AG20443 (cell line): ENCODE measurements at regions not wholly inside any gene's neighbourhood (a gene's known extent, or its start where the extent isn't known, plus 50 kb on each side); places are given as distances from the start of the nearest gene placed in this dataset.

Source experiments
- DNase-seq: peaks from one replicate; pipeline ENCODE4 v3.0.0; 2012; ENCODE audit warnings: low spot score, mixed read lengths

- DNase-seq, result no peak
Measured at GRCh38 chr4:125440814-125441213, 126.1 kb downstream of the FAT4 start.

- no peak for DNase-seq
Measured at GRCh38 chr4:125444166-125444565, 129.4 kb downstream of the FAT4 start.

- no peak for DNase-seq
Measured at GRCh38 chr4:125445525-125445924, 130.8 kb downstream of the FAT4 start.

GRCh38 chr4:125447551-125448290, 133.0 kb downstream of the FAT4 start:
- no peak for DNase-seq

DNA sequence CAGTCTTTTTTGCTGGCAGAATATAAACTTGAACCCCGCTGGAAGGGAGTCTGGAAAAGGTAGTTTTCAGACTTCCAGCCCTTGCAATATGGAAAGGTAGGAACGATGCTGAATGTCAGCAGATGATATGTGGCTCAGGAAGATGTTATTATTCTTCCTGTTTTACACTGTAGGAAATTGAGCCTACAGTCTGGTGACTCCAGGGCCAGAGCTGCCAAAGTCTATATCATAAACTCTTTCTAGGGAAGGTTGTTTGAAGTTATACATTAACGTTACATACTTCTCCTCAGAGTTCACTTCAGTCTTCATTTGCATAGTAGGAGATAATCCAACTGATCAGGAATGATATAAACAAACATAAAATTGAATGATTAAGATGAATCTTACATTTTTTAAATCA, 141.3 kb downstream of the FAT4 start:
- no peak for DNase-seq

GRCh38 chr4:125459531-125459930, 144.8 kb downstream of the FAT4 start:
- no peak for DNase-seq

- DNase-seq, result no peak
Measured at GRCh38 chr4:125461676-125462363, 147.1 kb downstream of the FAT4 start.

DNA sequence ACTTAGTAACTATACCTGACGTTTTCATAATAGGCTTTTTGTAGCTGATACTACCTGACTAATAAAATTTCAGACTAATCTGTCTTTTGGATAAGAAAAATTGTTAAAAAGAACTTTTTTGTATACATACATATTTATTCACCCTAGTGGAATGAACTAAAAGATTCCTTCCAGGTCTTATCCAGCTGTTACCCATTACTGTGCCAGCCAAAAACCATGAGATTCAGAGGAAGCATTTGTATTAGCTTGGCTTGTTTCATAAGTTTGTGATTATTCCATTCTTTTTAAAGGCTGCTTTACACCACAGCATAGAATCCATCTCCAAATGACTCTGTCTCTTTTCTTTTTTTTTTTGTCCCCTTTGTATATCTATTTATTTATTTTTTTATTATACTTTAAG, 149.4 kb downstream of the FAT4 start:
- DNase-seq, result peak; percentile 13

DNA sequence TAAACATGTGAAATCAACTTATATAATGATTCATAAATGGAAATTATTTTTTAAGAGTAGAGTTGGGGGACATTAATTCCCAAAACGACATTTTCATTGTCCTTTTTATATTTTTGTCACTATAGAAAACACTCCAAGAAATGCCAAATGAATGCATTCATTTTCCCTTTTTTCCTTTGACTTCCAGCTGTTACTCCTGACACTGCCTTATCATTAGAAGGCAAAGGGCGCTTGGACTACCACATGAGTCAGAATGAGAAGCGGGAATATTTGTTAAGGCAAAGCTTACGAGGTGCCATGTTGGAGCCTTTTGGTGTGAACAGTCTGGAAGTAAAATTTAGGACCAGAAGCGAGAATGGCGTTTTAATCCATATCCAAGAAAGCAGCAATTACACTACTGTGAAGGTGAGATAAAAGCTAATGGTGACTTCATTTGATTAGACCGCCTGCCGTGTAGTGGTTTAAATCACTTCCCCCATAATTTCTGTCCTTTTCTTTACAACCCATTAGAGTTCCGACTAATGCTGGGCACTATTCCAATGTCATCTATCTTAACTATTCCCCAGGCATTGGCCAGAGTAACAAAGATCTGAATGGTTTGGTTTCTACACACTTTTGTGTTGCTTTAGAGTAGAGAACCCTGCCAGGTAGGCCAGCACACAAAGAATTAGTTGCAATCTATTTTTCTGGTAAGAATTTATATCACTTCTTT, 166.7 kb downstream of the FAT4 start:
- DNase-seq, result no peak

DNA sequence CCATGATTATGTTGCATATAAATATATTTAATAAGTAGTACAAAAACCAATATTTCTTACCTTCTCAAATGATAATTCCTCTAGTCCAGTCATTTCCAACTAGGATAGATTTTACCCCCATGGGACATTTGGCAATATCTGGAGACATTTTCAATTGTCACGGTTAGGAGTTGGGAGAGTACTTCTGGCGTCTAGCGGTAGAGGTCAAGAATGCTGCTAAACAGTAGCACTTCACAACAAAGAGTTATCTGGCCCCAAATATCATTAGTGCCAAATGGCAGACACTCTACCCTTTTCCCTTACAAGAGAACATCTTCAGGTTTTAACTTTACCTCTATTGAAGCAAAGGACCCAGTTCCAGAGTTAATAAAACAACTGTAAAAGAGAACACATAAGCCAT, 168.1 kb downstream of the FAT4 start:
- no peak for DNase-seq

DNA sequence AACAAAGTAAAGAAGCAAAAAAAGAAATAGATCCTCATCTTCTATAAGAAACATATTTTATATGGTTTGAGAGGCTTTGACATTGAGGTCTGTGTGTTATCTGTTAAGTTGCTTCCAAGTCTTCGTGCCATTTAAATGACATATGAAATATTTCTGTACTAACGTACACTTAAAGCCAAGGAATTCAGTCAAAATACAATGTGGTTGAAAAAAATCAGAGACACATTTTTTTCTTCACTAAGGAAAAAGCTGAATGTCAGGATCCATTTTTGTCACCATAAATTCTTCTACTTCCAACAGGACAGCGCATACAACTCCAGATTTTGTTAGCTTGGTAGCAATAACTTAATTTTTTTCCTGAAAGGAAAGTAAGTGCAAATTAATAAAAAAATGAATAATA, 168.5 kb downstream of the FAT4 start:
- no peak for DNase-seq

GRCh38 chr4:125484912-125485311, 170.2 kb downstream of the FAT4 start:
- no peak for DNase-seq

- no peak for DNase-seq
Measured at GRCh38 chr4:125486351-125486750, 171.6 kb downstream of the FAT4 start.

DNA sequence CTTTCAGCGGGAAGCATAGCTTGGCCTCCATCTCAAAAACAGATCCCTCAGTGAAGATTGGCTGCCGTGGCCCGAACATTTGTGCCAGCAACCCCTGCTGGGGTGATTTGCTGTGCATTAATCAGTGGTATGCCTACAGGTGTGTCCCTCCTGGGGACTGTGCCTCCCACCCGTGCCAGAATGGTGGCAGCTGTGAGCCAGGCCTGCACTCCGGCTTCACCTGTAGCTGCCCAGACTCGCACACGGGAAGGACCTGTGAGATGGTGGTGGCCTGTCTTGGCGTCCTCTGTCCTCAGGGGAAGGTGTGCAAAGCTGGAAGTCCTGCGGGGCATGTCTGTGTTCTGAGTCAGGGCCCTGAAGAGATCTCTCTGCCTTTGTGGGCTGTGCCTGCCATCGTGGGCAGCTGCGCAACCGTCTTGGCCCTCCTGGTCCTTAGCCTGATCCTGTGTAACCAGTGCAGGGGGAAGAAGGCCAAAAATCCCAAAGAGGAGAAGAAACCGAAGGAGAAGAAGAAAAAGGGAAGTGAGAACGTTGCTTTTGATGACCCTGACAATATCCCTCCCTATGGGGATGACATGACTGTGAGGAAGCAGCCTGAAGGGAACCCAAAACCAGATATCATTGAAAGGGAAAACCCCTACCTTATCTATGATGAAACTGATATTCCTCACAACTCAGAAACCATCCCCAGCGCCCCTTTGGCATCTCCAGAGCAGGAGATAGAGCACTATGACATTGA, 175.4 kb downstream of the FAT4 start:
- no peak for DNase-seq

GRCh38 chr4:125492957-125493356, 178.2 kb downstream of the FAT4 start:
- no peak for DNase-seq

DNA sequence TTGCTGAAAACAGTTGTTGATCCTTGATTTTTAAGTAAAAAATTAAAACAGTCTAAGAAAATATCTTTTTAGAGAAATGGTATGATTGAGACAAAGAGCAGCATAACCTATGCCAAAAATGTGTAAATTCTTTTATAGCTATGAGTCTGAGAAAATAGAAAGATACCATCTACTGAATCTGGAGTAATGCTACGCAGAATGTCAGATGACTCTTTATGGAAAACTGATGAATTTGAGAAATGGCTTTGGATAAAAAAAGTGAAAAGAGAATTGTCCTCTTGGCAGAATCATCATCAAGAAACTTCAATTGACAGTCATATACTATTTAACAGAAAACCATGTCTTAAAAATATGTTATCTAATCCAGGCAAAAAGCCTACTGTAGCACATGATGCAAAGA, 183.1 kb downstream of the FAT4 start:
- no peak for DNase-seq

- DNase-seq, result no peak
Measured at GRCh38 chr4:125498981-125499380, 184.2 kb downstream of the FAT4 start.

GRCh38 chr4:125501090-125501489, 186.3 kb downstream of the FAT4 start:
- DNase-seq, result no peak

DNA sequence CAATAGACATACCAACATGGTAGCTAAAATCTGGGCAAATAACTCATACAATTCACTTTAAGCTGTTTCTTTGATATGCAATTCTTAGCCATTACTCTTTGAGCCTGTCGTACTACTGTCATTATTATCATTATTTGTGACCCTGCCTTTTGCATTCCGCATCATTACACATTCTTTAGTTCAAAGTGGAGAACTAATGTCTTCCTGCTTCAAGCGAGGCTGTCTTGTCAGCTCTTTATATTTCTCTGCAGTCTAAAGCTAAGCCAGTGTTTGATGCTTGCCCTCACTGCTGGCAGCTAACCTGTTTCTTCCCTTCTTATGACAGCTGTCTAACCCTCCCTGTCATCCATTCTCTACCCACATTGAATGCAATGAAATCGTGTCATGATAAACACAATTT, 186.8 kb downstream of the FAT4 start:
- DNase-seq, result no peak

- no peak for DNase-seq
Measured at GRCh38 chr4:125505621-125506020, 190.9 kb downstream of the FAT4 start.

GRCh38 chr4:125507141-125507540, 192.4 kb downstream of the FAT4 start:
- DNase-seq, result no peak

- no peak for DNase-seq
Measured at GRCh38 chr4:125511715-125512114, 197.0 kb downstream of the FAT4 start.

GRCh38 chr4:125515016-125515415, 200.3 kb downstream of the FAT4 start:
- no peak for DNase-seq
